RWPE1 (cell line): ENCODE measurements at regions not wholly inside any gene's neighbourhood (a gene's known extent, or its start where the extent isn't known, plus 50 kb on each side); places are given as distances from the start of the nearest gene placed in this dataset.

Experiments used
- CTCF ChIA-PET: fragments of 350-600 bp; sonication (Branson Sonifier 250); formaldehyde crosslinking; extraction: SDS; loops from one replicate; lab custom pipeline; 2021; lab: Yijun Ruan, JAX
- POLR2A ChIA-PET: fragments of 400-600 bp; formaldehyde crosslinking; extraction: SDS; loops from one replicate; lab custom pipeline; 2020; ENCODE audit warnings: antibody characterized with exemption; ENCODE audit not compliant: low non-redundant PET; lab: Yijun Ruan, JAX
- DNase-seq: peaks from one replicate; pipeline ENCODE4 v3.0.0; 2012; ENCODE audit warnings: low spot score
- H3K27ac ChIP-seq: fragments of 450-650 bp; 2 replicates; pipeline ENCODE4 v1.5.1; 2017
- CTCF ChIP-seq: fragments of 450-650 bp; conservative IDR thresholded peaks from 2 replicates; pipeline ENCODE4 v1.5.1; 2017; ENCODE audit warnings: low read depth, mild to moderate bottlenecking

GRCh38 chr7:21318916-21319270 is 109.0 kb upstream of the SP4 start:
- DNase-seq: no peak
- TF ChIP-seq CTCF: no peak
- CTCF ChIA-PET: no interaction called here
- POLR2A ChIA-PET: no interaction called here
- no peak overlapping the region for H3K27ac ChIP-seq

GRCh38 chr7:21326241-21326640 is 101.6 kb upstream of the SP4 start:
- no peak overlapping the region for H3K27ac ChIP-seq
- no peak for TF ChIP-seq CTCF
- ChIA-PET CTCF (interaction anchor here (1.1 kb wide), 1 partner anchor 202 kb away, joined by 3 read pairs; no protein-coding TSS in a partner anchor), POLR2A (no interaction called here)
- no peak for DNase-seq

- TF ChIP-seq CTCF: no peak
- H3K27ac ChIP-seq: no peak overlapping the region
- ChIA-PET POLR2A (no interaction called here), CTCF (interaction anchor here (0.6 kb wide), 1 partner anchor 449 kb away, joined by 3 read pairs; no protein-coding TSS in a partner anchor)
- no peak for DNase-seq
Observed at GRCh38 chr7:21326921-21327320, 101.0 kb upstream of the SP4 start.

- no peak for TF ChIP-seq CTCF
- H3K27ac ChIP-seq: no peak overlapping the region
- DNase-seq: no peak
- POLR2A ChIA-PET: no interaction called here
- CTCF ChIA-PET: interaction anchor here (0.6 kb wide), 1 partner anchor 448 kb away, joined by 3 read pairs; no protein-coding TSS in a partner anchor
Observed at GRCh38 chr7:21327422-21328409, 100.2 kb upstream of the SP4 start.

GRCh38 chr7:21330462-21331178 is 97.3 kb upstream of the SP4 start:
- ChIA-PET POLR2A (no interaction called here), CTCF (interaction anchor here (0.6 kb wide), 2 partner anchors 9 to 666 kb away, joined by 3 to 6 read pairs; no protein-coding TSS in a partner anchor)
- TF ChIP-seq CTCF: no peak
- H3K27ac ChIP-seq: no peak overlapping the region
- no peak for DNase-seq

- POLR2A ChIA-PET: no interaction called here
- no peak overlapping the region for H3K27ac ChIP-seq
- no peak for TF ChIP-seq CTCF
- CTCF ChIA-PET: no interaction called here
- DNase-seq: no peak
Observed at GRCh38 chr7:21334906-21335305, 93.0 kb upstream of the SP4 start.
